CD14-positive monocyte (primary cell): ENCODE measurements at regions not wholly inside any gene's neighbourhood (a gene's known extent, or its start where the extent isn't known, plus 50 kb on each side); places are given as distances from the start of the nearest gene placed in this dataset.

ENCODE experiments used
- DNase-seq, 3 donors: peaks; one replicate each; pipeline ENCODE4 v3.0.0-alpha.2; 2011 to 2022
- H2AFZ ChIP-seq: 2 replicates; pipeline ENCODE4 v1.6.0; 2012; ENCODE audit warnings: mild to moderate bottlenecking, low read depth, low read length, inconsistent platforms; ENCODE audit not compliant: insufficient read depth, poor library complexity, severe bottlenecking
- H3K27ac ChIP-seq, 2 donors: 1 replicate in 1 of 2; 2 replicates in 1 of 2; pipeline ENCODE4 v1.5.1; 2012 to 2013; ENCODE audit warnings: low read length in 2 of 2, control low read depth in 1 of 2, inconsistent platforms in 1 of 2, low read depth in 1 of 2, mild to moderate bottlenecking in 1 of 2
- H3K27me3 ChIP-seq, 2 donors: one replicate each; pipeline versions ENCODE4 v1.6.0 to v1.6.1; 2011 to 2013; ENCODE audit warnings: low read length in 2 of 2; ENCODE audit not compliant: control insufficient read depth in 2 of 2, insufficient read depth in 2 of 2
- H3K36me3 ChIP-seq, 2 donors: replicated peaks in 1 of 2; 1 replicate in 1 of 2; 2 replicates in 1 of 2; pipeline versions ENCODE4 v1.5.1 to v1.6.1; 2012 to 2013; ENCODE audit warnings: low read length in 2 of 2, control low read depth in 1 of 2, inconsistent platforms in 1 of 2, mild to moderate bottlenecking in 1 of 2; ENCODE audit not compliant: insufficient read depth in 2 of 2, control insufficient read depth in 1 of 2
- H3K4me1 ChIP-seq, 2 donors: 1 replicate in 1 of 2; 2 replicates in 1 of 2; pipeline versions ENCODE4 v1.5.1 to v1.6.1; 2012 to 2013; ENCODE audit warnings: low read length in 2 of 2, control low read depth in 1 of 2, inconsistent platforms in 1 of 2, mild to moderate bottlenecking in 1 of 2, moderate library complexity in 1 of 2; ENCODE audit not compliant: insufficient read depth in 2 of 2, control insufficient read depth in 1 of 2
- H3K4me2 ChIP-seq: replicated peaks from 2 replicates; pipeline ENCODE3; 2012; ENCODE audit warnings: low read length, moderate library complexity, mild to moderate bottlenecking; ENCODE audit not compliant: poor library complexity, severe bottlenecking; ENCODE audit errors: extremely low read depth
- H3K4me3 ChIP-seq, 3 experiments: fragments of 200-600 bp in 1 of 3; sonication (generic) in 1 of 3; replicated peaks in 1 of 3; 1 replicate in 2 of 3; 2 replicates in 1 of 3; pipeline ENCODE4 v1.5.1; 2011 to 2013; ENCODE audit warnings: low read length in 3 of 3, mild to moderate bottlenecking in 3 of 3, control low read depth in 2 of 3, low read depth in 2 of 3, inconsistent platforms in 1 of 3, moderate library complexity in 1 of 3
- H3K79me2 ChIP-seq: 2 replicates; pipeline ENCODE4 v1.6.0; 2012; ENCODE audit warnings: mild to moderate bottlenecking, control low read depth, inconsistent platforms, low read length, moderate library complexity; ENCODE audit not compliant: insufficient read depth
- H3K9ac ChIP-seq: 2 replicates; pipeline ENCODE4 v1.6.0; 2017; ENCODE audit warnings: low read length, mild to moderate bottlenecking; ENCODE audit not compliant: insufficient read depth, poor library complexity, severe bottlenecking
- H3K9me3 ChIP-seq, 2 donors: replicated peaks in 1 of 2; 1 replicate in 1 of 2; 2 replicates in 1 of 2; pipeline versions ENCODE4 v1.5.1 to v1.6.1; 2012 to 2013; ENCODE audit warnings: low read length in 2 of 2, control low read depth in 1 of 2; ENCODE audit not compliant: control insufficient read depth in 1 of 2, insufficient read depth in 1 of 2
- H4K20me1 ChIP-seq: 2 replicates; pipeline ENCODE4 v1.6.0; 2012; ENCODE audit warnings: mild to moderate bottlenecking, low read length, control low read depth, moderate library complexity; ENCODE audit not compliant: insufficient read depth
- H3K27ac Mint-ChIP-seq, 7 donors: one replicate each; pipeline ENCODE4 v1.8.0; 2020; ENCODE audit warnings: mild to moderate bottlenecking in 7 of 7, mixed read lengths in 7 of 7, moderate library complexity in 6 of 7, inconsistent platforms in 2 of 7
- H3K27me3 Mint-ChIP-seq, 3 donors: one replicate each; pipeline ENCODE4 v1.8.0; 2021 to 2022; ENCODE audit warnings: low read depth in 3 of 3, mild to moderate bottlenecking in 3 of 3, mixed read lengths in 3 of 3, moderate library complexity in 3 of 3, inconsistent platforms in 1 of 3
- H3K36me3 Mint-ChIP-seq, 2 donors: one replicate each; pipeline ENCODE4 v1.8.0; 2020; ENCODE audit warnings: mixed read lengths in 2 of 2, inconsistent platforms in 1 of 2, mild to moderate bottlenecking in 1 of 2
- H3K4me1 Mint-ChIP-seq: one replicate; pipeline ENCODE4 v1.8.0; 2020; ENCODE audit warnings: mild to moderate bottlenecking, mixed read lengths
- H3K4me3 Mint-ChIP-seq, 2 donors: one replicate each; pipeline ENCODE4 v1.8.0; 2020; ENCODE audit warnings: mild to moderate bottlenecking in 2 of 2, mixed read lengths in 2 of 2, moderate library complexity in 1 of 2
- H3K9me3 Mint-ChIP-seq, 7 donors: one replicate each; pipeline ENCODE4 v1.8.0; 2020 to 2022; ENCODE audit warnings: mixed read lengths in 7 of 7, mild to moderate bottlenecking in 6 of 7, moderate library complexity in 6 of 7, inconsistent platforms in 2 of 7
- WGBS: methylation state at CpG from one replicate; pipeline ENCODE4 v1.1.5; 2013; ENCODE audit warnings: missing lambda C conversion rate; ENCODE audit not compliant: insufficient coverage; 5-methylcytosine and 5-hydroxymethylcytosine counted together
- intact Hi-C, 2 donors: fragments of 100-400 bp; cut with micrococcal nuclease; formaldehyde crosslinking; loops; one replicate each; pipeline versions ENCODE4 v1.15.0 to v1.15.1; 2023
- TF ChIP-seq, protein P1 (sequence below): fragments of 200-600 bp; IDR thresholded peaks from one replicate; pipeline ENCODE4 v1.8.0; 2022; ENCODE audit warnings: antibody characterized with exemption, mild to moderate bottlenecking

DNA sequence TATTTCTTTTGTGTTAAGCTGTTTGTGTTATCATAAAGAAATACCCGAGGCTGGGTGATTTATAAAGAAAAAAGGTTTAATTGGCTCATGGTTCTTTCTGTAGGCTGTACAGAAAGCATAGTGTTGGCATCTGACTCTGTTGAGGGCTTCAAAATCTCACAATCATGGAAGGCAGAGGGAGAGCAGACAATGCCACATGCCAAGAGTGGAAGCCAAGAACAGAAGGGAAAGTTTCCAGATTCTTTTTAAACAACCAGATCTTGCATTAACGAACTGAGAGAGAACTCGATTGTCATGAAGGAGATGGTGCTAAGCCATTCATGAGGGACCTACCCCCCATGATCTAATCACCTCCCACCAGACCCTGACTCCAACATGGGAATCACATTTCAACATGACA, 290.1 kb downstream of the BMP2 start:
- intact Hi-C loops, result no loop called here
- Histone ChIP-seq H3K27me3 (peaks cover 0 to 2% of the 10 kb centered on the region in 2 donors), H3K9me3 (no peaks in the 10 kb centered on the region), H3K9ac (no peak overlapping the region), H3K4me1 (no peaks in the 10 kb centered on the region), H3K36me3 (no peaks in the 10 kb centered on the region), H3K4me2 (no peak overlapping the region), H2AFZ (no peak overlapping the region), H3K27ac (no peak overlapping the region), H4K20me1 (no peaks in the 10 kb centered on the region), H3K79me2 (no peaks in the 10 kb centered on the region), H3K4me3 (no peak overlapping the region)
- Mint-ChIP-seq H3K27ac (no peak overlapping the region), H3K4me1 (no peaks in the 10 kb centered on the region), H3K9me3 (no peaks in the 10 kb centered on the region), H3K4me3 (no peak overlapping the region), H3K27me3 (peaks cover 0 to 1% (median 1%) of the 10 kb centered on the region in 3 donors), H3K36me3 (no peaks in the 10 kb centered on the region)
- no peak for DNase-seq
- WGBS, result 88% methylated on average over 2 of the region's 3 CpGs
- TF ChIP-seq, protein P1, sequence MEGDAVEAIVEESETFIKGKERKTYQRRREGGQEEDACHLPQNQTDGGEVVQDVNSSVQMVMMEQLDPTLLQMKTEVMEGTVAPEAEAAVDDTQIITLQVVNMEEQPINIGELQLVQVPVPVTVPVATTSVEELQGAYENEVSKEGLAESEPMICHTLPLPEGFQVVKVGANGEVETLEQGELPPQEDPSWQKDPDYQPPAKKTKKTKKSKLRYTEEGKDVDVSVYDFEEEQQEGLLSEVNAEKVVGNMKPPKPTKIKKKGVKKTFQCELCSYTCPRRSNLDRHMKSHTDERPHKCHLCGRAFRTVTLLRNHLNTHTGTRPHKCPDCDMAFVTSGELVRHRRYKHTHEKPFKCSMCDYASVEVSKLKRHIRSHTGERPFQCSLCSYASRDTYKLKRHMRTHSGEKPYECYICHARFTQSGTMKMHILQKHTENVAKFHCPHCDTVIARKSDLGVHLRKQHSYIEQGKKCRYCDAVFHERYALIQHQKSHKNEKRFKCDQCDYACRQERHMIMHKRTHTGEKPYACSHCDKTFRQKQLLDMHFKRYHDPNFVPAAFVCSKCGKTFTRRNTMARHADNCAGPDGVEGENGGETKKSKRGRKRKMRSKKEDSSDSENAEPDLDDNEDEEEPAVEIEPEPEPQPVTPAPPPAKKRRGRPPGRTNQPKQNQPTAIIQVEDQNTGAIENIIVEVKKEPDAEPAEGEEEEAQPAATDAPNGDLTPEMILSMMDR, result no peak

DNA sequence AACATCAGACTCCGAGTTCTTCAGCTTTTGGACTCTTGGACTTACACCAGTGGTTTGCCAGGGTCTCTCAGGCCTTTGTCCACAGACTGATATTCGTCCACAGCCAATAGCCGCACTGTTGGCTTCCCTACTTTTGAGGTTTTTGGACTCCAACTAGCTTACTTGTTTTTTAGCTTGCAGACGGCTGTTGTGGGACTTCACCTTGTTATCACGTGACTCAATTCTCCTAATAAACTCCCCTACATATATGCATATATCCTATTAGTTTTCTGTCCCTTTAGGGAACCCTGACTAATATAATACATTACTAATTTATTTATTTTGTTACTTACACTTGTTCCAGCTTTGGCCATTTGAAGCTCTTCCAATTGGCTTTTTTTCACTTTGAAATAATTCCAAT, 311.3 kb downstream of the BMP2 start:
- intact Hi-C loops, result no loop called here
- H3K27me3 ChIP-seq, result no peaks in the 10 kb centered on the region
- no peak overlapping the region for H3K27ac Mint-ChIP-seq
- H3K9me3 ChIP-seq, result no peaks in the 10 kb centered on the region
- WGBS, result 92% methylated on average over 4 of the region's 5 CpGs
- H3K4me2 ChIP-seq, result no peak overlapping the region
- H3K79me2 ChIP-seq, result no peaks in the 10 kb centered on the region
- peaks cover 0 to 2% (median 0%) of the 10 kb centered on the region in 7 donors for H3K9me3 Mint-ChIP-seq
- no peak overlapping the region for H3K27ac ChIP-seq
- peaks cover 0 to 1% (median 0%) of the 10 kb centered on the region in 3 donors for H3K27me3 Mint-ChIP-seq
- H3K36me3 Mint-ChIP-seq, result no peaks in the 10 kb centered on the region
- no peak overlapping the region for H2AFZ ChIP-seq
- H3K4me3 ChIP-seq, result no peak overlapping the region
- no peaks in the 10 kb centered on the region for H3K4me1 ChIP-seq
- no peaks in the 10 kb centered on the region for H3K4me1 Mint-ChIP-seq
- H4K20me1 ChIP-seq, result no peaks in the 10 kb centered on the region
- DNase-seq, result no peak
- TF ChIP-seq, protein P1, result no peak
- H3K4me3 Mint-ChIP-seq, result no peak overlapping the region
- H3K36me3 ChIP-seq, result no peaks in the 10 kb centered on the region
- no peak overlapping the region for H3K9ac ChIP-seq
